Tibial nerve (tissue), 4 donors: ENCODE measurements at regions not wholly inside any gene's neighbourhood (a gene's known extent, or its start where the extent isn't known, plus 50 kb on each side); places are given as distances from the start of the nearest gene placed in this dataset.

Source experiments
- EP300 ChIP-seq, 2 donors: sonication (generic); formaldehyde crosslinking; IDR thresholded peaks; one replicate each; pipeline ENCODE4 v1.6.1; 2017; ENCODE audit warnings: antibody characterized with exemption in 2 of 2, mild to moderate bottlenecking in 1 of 2
- POLR2A ChIP-seq, 2 donors: fragments of 450-650 bp; IDR thresholded peaks; one replicate each; pipeline ENCODE4 v1.6.1; 2017; ENCODE audit warnings: antibody characterized with exemption in 2 of 2, mild to moderate bottlenecking in 2 of 2, moderate library complexity in 2 of 2
- TF ChIP-seq, protein P1 (sequence below), 5 experiments: fragments of 200-600 bp in 3 of 5; fragments of 450-650 bp in 2 of 5; sonication (generic) in 3 of 5; IDR thresholded peaks; one replicate each; pipeline ENCODE4 v1.5.1; 2016 to 2019; ENCODE audit warnings: antibody characterized with exemption in 5 of 5, mild to moderate bottlenecking in 3 of 5, moderate library complexity in 2 of 5

DNA sequence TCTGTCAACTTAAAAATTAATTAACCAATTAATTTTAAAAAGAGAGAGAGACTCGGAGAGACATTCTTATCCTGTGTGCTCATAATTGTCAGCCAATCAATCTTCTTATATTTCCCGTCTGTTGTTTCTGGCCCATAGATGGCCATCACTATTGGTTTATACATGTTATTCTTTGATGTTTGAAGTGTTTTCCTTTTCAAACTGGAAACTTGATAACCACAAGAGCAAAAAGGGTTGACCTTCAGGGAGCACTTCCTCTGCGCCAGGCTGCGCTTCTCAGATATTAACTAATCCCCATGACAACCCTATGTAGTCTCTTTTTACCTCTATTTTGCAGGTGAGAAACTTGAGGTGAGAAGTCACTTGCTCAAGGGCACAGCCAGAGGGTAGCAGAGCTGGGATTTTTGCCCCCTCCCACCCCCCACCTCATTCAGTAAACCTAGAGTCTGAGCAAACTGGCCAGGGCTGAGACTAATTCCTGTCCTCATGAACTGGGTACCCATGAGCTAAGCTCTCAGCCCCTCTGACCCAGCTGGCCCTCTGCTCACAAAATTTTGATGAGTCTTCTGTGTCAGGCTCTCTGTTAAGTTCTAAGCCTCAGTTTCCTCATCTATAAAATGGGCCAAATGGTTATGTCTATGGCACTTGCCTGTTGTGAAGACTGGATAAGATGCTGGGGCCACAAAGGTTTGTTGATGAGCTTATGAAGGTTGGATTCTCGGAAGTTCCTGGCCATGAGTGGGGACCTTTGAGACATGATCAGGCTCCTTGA is 86.0 kb upstream of the SH3PXD2B start:
- TF ChIP-seq POLR2A (IDR thresholded peaks at IDR 0.05) (no peak), EP300 (IDR thresholded peaks at IDR 0.05) (no peak)
- TF ChIP-seq, protein P1, sequence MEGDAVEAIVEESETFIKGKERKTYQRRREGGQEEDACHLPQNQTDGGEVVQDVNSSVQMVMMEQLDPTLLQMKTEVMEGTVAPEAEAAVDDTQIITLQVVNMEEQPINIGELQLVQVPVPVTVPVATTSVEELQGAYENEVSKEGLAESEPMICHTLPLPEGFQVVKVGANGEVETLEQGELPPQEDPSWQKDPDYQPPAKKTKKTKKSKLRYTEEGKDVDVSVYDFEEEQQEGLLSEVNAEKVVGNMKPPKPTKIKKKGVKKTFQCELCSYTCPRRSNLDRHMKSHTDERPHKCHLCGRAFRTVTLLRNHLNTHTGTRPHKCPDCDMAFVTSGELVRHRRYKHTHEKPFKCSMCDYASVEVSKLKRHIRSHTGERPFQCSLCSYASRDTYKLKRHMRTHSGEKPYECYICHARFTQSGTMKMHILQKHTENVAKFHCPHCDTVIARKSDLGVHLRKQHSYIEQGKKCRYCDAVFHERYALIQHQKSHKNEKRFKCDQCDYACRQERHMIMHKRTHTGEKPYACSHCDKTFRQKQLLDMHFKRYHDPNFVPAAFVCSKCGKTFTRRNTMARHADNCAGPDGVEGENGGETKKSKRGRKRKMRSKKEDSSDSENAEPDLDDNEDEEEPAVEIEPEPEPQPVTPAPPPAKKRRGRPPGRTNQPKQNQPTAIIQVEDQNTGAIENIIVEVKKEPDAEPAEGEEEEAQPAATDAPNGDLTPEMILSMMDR (IDR thresholded peaks at IDR 0.05): no peak
